SKM-1 (cell line): ENCODE measurements at regions not wholly inside any gene's neighbourhood (a gene's known extent, or its start where the extent isn't known, plus 50 kb on each side); places are given as distances from the start of the nearest gene placed in this dataset.
"Not testable (repeated sequence)": the region's sequence is repeated elsewhere in the genome, so short reads cannot be mapped to it uniquely, and the experiment has no call there.

Experiments used
- DNase-seq: peaks from one replicate; lab custom pipeline; 2025; ENCODE audit not compliant: unreplicated experiment; lab: John Stamatoyannopoulos, UW

- DNase-seq: no peak
Measured at GRCh38 chr12:131530422-131530821, 180.5 kb upstream of the SFSWAP start.

GRCh38 chr12:131533139-131533538, 177.8 kb upstream of the SFSWAP start:
- DNase-seq: no peak

GRCh38 chr12:131535779-131536178, 175.1 kb upstream of the SFSWAP start:
- DNase-seq: no peak

GRCh38 chr12:131536337-131536736, 174.6 kb upstream of the SFSWAP start:
- DNase-seq: no peak

GRCh38 chr12:131536766-131537165, 174.1 kb upstream of the SFSWAP start:
- no peak for DNase-seq

GRCh38 chr12:131537267-131537958, 173.5 kb upstream of the SFSWAP start:
- DNase-seq: no peak

- no peak for DNase-seq
Measured at GRCh38 chr12:131539381-131539780, 171.5 kb upstream of the SFSWAP start.

- DNase-seq: no peak
Measured at GRCh38 chr12:131540138-131540623, 170.7 kb upstream of the SFSWAP start.

GRCh38 chr12:131541512-131541911, 169.4 kb upstream of the SFSWAP start:
- DNase-seq: not testable (repeated sequence)

- no peak for DNase-seq
Measured at GRCh38 chr12:131542351-131542750, 168.5 kb upstream of the SFSWAP start.

GRCh38 chr12:131543040-131543439, 167.8 kb upstream of the SFSWAP start:
- no peak for DNase-seq

- no peak for DNase-seq
Measured at GRCh38 chr12:131547555-131547954, 163.3 kb upstream of the SFSWAP start.

GRCh38 chr12:131550121-131550520, 160.8 kb upstream of the SFSWAP start:
- DNase-seq: no peak

- DNase-seq: no peak
Measured at GRCh38 chr12:131551675-131552491, 159.0 kb upstream of the SFSWAP start.

GRCh38 chr12:131552492-131552863, 158.4 kb upstream of the SFSWAP start:
- no peak for DNase-seq

GRCh38 chr12:131553096-131553777, 157.7 kb upstream of the SFSWAP start:
- DNase-seq: no peak

- no peak for DNase-seq
Measured at GRCh38 chr12:131555197-131555846, 155.6 kb upstream of the SFSWAP start.

- DNase-seq: no peak
Measured at GRCh38 chr12:131555866-131556265, 155.0 kb upstream of the SFSWAP start.

- no peak for DNase-seq
Measured at GRCh38 chr12:131557078-131557709, 153.7 kb upstream of the SFSWAP start.
